ENCODE measurements at regions not wholly inside any gene's neighbourhood (a gene's known extent, or its start where the extent isn't known, plus 50 kb on each side); places are given as distances from the start of the nearest gene placed in this dataset.

GRCh38 chr4:148857239-148857972 is 415.2 kb upstream of the NR3C2 start:
- DNase-seq (ENCODE audit: low read depth): no peak
- no peak for TF ChIP-seq CTCF (IDR thresholded peaks at IDR 0.05; ENCODE audit: insufficient read depth, low read depth, low read length)
- H3K4me3 ChIP-seq (ENCODE audit: low read depth, low read length): no peak overlapping the region

- no peak for TF ChIP-seq CTCF (IDR thresholded peaks at IDR 0.05; ENCODE audit: insufficient read depth, low read depth, low read length)
- DNase-seq (ENCODE audit: low read depth): no peak
- H3K4me3 ChIP-seq (ENCODE audit: low read depth, low read length): no peak overlapping the region
These were observed 412.0 kb upstream of the NR3C2 start for GRCh38 chr4:148854203-148854602.

- no peak for TF ChIP-seq CTCF (IDR thresholded peaks at IDR 0.05; ENCODE audit: insufficient read depth, low read depth, low read length)
- DNase-seq (ENCODE audit: low read depth): no peak
These were observed 410.0 kb upstream of the NR3C2 start for GRCh38 chr4:148852092-148852699.

GRCh38 chr4:148850257-148850995 is 408.2 kb upstream of the NR3C2 start:
- no peak for DNase-seq (ENCODE audit: low read depth)
- no peak overlapping the region for H3K4me3 ChIP-seq (ENCODE audit: low read depth, low read length)
- TF ChIP-seq CTCF (IDR thresholded peaks at IDR 0.05; ENCODE audit: insufficient read depth, low read depth, low read length): no peak

More at GRCh38 chr4:148852092-148852699, 410.0 kb upstream of the NR3C2 start:
- H3K4me3 ChIP-seq (ENCODE audit: low read depth, low read length): no peak overlapping the region

- no peak for DNase-seq (ENCODE audit: low read depth)
- TF ChIP-seq CTCF (IDR thresholded peaks at IDR 0.05; ENCODE audit: insufficient read depth, low read depth, low read length): no peak
- H3K4me3 ChIP-seq (ENCODE audit: low read depth, low read length): no peak overlapping the region
These were observed 407.4 kb upstream of the NR3C2 start for GRCh38 chr4:148849581-148849980.

GRCh38 chr4:148847544-148848255 is 405.5 kb upstream of the NR3C2 start:
- no peak overlapping the region for H3K4me3 ChIP-seq (ENCODE audit: low read depth, low read length)
- no peak for DNase-seq (ENCODE audit: low read depth)
- TF ChIP-seq CTCF (IDR thresholded peaks at IDR 0.05; ENCODE audit: insufficient read depth, low read depth, low read length): no peak
